PC-3 (cell line): ENCODE measurements at regions not wholly inside any gene's neighbourhood (a gene's known extent, or its start where the extent isn't known, plus 50 kb on each side); places are given as distances from the start of the nearest gene placed in this dataset.

ENCODE experiments used
- EZH2 ChIP-seq: fragments of 300-600 bp; sonication (generic); IDR thresholded peaks from one replicate; pipeline ENCODE4 v1.6.1; 2017; ENCODE audit warnings: antibody characterized with exemption, mild to moderate bottlenecking, low read length; ENCODE audit not compliant: unreplicated experiment
- EZH2phosphoT487 ChIP-seq: fragments of 300-600 bp; sonication (generic); IDR thresholded peaks from 2 replicates; pipeline ENCODE4 v1.6.1; 2018; ENCODE audit warnings: mild to moderate bottlenecking, antibody characterized with exemption, low read length, borderline replicate concordance
- TF ChIP-seq, protein P1 (sequence below): fragments of 300-600 bp; sonication (generic); conservative IDR thresholded peaks from 2 replicates; pipeline ENCODE4 v1.5.1; 2017; ENCODE audit warnings: antibody characterized with exemption, low read depth, mild to moderate bottlenecking, low read length

DNA sequence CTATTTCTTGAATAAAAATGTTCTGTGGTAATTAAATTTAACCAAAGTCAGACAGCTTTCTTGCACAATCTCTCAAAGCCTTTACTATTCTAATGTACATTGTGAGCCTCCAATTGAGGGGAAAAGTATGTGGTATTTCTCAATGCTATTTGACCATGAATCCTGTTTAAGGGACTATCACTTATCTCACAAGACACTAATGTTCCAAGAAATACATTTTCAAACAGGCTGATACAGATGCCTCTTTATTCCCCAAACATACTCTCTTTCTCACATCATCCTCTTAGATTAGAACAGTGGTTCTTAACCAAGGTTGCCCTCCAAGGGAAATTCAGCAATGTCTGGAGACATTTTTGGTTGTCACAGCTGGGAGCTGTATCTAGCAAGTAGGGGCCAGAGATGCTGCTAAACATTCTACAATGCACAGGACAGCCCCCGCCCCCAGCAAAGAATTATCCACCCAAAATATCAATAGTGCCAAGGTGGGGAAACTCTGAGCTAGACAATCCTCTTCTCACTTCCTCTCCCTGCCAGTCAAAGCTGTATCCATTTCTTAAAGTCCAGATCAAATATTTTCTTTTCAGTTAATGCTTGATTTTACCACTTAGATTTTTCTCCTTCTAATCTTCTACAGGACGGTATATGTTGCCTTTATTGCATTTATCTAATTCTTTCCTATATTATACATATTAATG is 129.2 kb upstream of the TRIM2 start:
- TF ChIP-seq, protein P1, sequence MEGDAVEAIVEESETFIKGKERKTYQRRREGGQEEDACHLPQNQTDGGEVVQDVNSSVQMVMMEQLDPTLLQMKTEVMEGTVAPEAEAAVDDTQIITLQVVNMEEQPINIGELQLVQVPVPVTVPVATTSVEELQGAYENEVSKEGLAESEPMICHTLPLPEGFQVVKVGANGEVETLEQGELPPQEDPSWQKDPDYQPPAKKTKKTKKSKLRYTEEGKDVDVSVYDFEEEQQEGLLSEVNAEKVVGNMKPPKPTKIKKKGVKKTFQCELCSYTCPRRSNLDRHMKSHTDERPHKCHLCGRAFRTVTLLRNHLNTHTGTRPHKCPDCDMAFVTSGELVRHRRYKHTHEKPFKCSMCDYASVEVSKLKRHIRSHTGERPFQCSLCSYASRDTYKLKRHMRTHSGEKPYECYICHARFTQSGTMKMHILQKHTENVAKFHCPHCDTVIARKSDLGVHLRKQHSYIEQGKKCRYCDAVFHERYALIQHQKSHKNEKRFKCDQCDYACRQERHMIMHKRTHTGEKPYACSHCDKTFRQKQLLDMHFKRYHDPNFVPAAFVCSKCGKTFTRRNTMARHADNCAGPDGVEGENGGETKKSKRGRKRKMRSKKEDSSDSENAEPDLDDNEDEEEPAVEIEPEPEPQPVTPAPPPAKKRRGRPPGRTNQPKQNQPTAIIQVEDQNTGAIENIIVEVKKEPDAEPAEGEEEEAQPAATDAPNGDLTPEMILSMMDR, result no peak
- TF ChIP-seq EZH2 (no peak), EZH2phosphoT487 (no peak)
